NB4 (cell line): ENCODE measurements at regions not wholly inside any gene's neighbourhood (a gene's known extent, or its start where the extent isn't known, plus 50 kb on each side); places are given as distances from the start of the nearest gene placed in this dataset.

ENCODE experiments used
- POLR2A ChIP-seq: IDR thresholded peaks from 2 replicates; pipeline ENCODE4 v1.6.1; 2011; ENCODE audit warnings: mild to moderate bottlenecking; ENCODE audit not compliant: insufficient read length; ENCODE audit errors: extremely low read depth
- TF ChIP-seq, protein P1 (sequence below): IDR thresholded peaks from one replicate; pipeline ENCODE4 v1.5.1; 2012; ENCODE audit warnings: low read depth, low read length

DNA sequence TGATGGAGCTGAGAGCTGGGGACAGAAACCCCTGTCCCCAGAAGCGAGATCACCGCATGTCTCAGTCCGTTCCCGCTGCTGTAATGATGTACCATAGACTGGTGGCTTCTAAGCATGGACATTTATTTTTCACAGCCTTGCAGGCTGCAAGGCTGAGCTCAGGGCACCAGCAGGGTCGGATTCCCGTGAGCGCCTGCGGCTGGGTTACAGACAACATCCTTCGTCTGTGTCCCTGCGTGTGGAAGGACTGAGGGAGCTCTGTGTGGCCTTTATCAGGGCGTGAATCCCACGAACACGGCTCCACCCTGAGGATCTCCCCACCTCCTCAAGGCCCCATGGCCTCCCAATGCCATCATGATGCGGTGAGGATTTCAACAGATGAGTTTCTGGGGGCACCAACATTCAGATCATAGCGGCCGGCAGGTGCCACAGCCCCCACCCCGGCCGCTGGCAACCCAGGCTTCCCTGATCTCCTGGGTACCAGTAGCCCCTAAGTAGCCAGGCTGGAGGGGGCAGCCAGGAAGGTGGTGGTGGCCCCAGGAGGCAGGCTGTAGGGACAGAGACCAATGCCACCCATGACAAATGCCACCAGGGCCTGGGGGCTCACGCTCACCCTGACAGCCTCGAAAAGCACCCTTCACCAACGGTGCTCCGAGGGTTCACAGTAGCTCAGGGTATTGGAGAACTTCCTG, 104.4 kb downstream of the CRYAA start:
- TF ChIP-seq, protein P1, sequence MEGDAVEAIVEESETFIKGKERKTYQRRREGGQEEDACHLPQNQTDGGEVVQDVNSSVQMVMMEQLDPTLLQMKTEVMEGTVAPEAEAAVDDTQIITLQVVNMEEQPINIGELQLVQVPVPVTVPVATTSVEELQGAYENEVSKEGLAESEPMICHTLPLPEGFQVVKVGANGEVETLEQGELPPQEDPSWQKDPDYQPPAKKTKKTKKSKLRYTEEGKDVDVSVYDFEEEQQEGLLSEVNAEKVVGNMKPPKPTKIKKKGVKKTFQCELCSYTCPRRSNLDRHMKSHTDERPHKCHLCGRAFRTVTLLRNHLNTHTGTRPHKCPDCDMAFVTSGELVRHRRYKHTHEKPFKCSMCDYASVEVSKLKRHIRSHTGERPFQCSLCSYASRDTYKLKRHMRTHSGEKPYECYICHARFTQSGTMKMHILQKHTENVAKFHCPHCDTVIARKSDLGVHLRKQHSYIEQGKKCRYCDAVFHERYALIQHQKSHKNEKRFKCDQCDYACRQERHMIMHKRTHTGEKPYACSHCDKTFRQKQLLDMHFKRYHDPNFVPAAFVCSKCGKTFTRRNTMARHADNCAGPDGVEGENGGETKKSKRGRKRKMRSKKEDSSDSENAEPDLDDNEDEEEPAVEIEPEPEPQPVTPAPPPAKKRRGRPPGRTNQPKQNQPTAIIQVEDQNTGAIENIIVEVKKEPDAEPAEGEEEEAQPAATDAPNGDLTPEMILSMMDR: no peak
- no peak for TF ChIP-seq POLR2A
